GM12801 (cell line): ENCODE measurements at regions not wholly inside any gene's neighbourhood (a gene's known extent, or its start where the extent isn't known, plus 50 kb on each side); places are given as distances from the start of the nearest gene placed in this dataset.

ENCODE experiments used
- TF ChIP-seq, protein P1 (sequence below): IDR thresholded peaks from one replicate; pipeline ENCODE4 v1.5.1; 2011; ENCODE audit warnings: control low read depth; ENCODE audit not compliant: insufficient read length; ENCODE audit errors: extremely low read depth

DNA sequence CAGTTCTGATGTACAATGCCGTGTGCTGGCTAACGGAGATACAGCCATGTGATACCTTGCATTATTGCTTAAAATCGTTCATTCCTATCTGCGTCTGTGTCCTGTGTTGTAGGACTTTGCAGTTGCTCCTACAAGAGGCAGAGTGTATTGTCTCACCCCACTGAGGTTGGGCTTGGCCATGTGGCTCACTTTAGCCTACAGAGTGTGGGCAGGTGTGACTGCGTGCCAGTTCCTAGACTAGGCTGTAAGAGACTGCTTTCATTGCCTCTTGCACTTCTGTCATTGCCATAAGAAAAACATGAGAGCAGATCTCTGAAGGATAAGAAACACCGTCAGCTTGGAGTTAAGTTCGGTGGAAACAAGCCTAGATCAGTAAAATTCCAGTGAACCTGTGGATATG is 197.7 kb upstream of the CRY1 start:
- TF ChIP-seq, protein P1, sequence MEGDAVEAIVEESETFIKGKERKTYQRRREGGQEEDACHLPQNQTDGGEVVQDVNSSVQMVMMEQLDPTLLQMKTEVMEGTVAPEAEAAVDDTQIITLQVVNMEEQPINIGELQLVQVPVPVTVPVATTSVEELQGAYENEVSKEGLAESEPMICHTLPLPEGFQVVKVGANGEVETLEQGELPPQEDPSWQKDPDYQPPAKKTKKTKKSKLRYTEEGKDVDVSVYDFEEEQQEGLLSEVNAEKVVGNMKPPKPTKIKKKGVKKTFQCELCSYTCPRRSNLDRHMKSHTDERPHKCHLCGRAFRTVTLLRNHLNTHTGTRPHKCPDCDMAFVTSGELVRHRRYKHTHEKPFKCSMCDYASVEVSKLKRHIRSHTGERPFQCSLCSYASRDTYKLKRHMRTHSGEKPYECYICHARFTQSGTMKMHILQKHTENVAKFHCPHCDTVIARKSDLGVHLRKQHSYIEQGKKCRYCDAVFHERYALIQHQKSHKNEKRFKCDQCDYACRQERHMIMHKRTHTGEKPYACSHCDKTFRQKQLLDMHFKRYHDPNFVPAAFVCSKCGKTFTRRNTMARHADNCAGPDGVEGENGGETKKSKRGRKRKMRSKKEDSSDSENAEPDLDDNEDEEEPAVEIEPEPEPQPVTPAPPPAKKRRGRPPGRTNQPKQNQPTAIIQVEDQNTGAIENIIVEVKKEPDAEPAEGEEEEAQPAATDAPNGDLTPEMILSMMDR: no peak

DNA sequence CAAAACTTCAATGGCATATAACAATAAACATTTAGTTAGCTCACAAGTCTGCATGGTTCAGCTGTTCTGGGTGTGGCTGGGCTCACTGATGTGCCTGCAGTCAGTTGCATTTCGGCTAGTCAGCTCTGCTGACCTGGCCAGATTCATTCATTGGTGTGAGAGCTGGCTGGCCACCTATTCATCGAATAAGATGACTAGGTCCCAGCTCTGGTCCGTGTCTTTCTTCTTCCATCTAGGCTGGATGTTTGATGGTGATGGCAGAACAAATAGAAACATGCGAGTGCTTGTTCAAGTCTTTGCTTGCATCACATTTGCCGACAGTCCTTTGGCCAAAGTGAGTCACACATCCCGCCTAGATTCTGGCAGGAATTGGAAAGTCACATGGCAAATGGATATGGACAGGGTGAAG is 203.3 kb upstream of the CRY1 start:
- TF ChIP-seq, protein P1: no peak

DNA sequence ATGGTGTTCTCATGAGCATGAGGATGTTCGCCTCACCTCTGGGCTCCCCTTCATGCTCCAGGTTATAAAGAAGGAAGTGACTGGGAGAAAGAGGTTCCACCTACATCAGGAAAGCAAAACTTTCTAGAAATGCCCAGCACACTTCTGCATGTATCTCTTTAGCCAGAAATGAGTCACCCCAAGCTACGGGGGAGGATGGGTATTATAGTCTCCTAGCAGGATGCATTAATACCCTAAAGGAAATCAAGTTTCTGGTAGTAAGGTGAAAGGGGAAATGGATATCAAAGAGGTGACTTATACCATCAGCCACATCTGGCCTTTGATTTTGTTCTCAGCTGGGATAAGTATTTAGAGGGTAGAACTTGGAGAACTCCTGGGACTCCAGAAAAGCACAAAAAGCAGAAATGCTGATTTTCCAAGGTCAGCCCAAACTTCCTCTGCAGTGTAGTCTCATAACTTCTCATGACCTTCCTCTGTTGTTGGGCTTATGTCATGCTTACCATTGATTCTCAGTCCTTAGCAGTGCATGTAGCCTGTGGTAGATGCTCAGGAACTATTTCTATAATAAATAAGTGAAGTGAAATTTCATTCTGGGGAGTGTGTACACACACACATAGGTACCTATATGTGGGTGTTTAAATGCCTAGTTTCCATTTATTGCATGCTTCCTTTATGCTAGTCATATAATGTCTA is 209.4 kb upstream of the CRY1 start:
- TF ChIP-seq, protein P1: no peak

DNA sequence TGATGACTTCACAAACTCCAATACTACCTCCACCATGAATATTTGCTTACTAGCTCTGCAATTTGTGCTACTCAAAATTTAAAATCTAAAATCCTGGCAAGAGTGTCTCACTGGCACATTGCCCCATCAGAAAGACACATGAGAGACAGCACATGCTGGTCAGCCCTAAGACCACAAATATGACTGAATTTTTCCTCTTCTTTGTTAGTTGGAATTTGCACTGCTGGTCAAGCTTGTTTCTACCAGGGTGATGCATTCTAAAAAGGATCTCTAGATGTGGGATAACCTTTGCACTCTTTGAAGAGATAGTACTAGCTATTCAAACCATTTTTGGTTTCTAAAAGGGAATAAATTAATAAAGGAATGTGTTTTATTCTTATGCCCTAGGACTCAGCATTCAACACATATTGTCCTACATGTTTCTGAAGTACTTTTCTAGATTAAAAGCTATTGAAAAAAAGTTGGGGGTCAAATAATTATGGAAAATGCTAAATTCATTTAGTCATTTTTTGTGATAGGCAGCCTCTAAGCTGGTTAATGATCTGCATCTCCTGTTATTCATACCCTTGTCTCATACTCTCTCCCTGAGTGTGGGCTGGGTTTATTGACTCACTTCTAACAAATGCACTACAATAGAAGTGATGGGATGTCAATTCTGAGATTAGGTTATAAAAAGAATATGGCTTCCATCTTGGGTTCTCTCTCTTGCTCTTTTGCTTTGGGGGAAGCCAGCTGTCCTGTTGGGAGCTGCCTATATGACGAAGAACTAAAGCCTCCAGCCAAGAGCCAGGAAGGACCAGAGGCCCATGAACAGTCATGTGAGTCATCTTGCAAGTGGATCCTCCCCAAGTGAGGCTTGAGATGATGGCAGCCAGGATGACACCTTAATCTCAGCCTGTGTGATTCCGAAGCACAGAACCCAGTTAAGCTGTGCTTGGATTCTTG is 211.5 kb upstream of the CRY1 start:
- TF ChIP-seq, protein P1: no peak

DNA sequence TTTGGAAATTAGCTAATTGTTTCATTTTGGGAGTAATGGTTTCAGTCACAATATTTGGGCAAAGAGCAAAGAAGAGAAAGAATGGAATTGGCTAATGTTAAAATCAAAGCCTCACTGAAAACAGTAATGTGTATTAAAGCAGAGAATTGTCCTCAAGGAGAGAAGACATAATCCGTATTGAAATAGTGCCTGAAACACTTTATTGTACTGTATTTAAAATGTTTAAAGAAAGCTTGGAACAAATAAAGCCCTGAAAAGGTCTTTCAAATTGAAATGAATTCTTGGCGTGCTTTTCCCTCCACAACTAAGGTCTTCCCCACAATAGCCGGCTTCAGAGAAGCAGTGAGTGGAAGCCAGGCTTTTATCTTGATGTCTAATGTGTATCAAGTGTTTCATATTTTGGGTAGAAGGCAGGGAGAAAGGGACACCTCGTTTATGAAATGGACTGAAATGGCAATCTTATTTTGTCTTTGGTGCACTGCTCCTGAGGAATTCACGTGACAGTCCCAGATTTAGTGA is 212.9 kb upstream of the CRY1 start:
- TF ChIP-seq, protein P1: no peak

DNA sequence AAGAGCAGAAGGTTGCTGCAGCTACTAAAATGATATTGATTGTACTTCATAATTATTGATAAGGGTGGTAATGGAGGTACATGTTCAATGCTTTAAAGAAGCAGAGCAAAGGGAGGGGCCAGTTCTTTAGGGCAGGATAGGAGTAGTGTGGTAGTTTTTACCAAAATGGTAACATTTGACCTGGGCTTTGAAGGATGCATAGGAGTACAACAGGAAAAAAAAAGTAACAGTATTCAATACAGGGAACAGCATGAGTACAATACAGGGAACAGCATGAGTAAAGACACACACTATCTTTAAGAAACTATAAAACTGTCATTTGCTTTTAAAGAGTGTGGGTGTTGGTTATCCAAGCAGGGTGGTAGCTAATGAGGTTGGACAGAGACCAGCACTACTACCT is 215.0 kb upstream of the CRY1 start:
- TF ChIP-seq, protein P1: no peak

DNA sequence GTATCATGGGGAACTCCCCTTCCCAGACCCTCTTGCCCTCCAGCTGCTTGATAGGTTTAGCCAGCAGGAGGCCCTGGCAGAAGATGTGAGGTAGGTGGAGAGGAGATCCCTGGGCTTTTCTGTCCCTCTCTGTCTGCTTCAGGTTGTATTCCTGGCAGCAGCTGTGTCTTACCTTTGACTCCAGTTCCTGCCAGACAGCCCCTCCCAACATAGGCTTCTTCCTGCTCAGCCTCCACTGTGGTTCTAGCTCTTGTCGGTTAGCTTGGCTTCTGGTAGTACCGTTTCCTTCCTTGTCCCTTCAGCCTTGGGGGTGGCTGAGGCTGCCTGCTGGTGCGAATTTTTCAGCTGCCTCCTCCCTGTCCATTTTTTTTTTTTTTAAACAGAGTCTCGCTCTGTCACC is 215.7 kb upstream of the CRY1 start:
- TF ChIP-seq, protein P1: no peak
